ENCODE measurements at regions not wholly inside any gene's neighbourhood (a gene's known extent, or its start where the extent isn't known, plus 50 kb on each side); places are given as distances from the start of the nearest gene placed in this dataset.

DNA sequence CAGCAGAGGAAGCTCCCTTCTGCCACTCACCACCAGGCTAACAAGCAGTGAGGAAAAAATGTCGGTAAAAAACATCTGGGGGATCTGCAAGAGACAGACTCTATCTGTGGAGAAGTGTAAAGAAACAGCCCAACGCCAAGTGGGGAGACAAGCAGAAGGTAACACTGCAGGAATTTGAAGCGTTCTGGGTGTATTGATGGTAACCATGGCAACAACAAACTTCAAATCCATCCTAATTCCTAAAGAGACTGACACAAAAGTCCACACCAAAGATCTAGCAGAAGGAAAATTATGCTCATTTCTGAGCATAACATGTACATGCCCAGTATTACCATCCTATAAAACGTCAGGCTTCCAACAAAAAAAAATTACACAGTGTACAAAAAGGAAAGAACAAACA lies 449.3 kb downstream of the GABRB3 start:
- ChIA-PET CTCF (no interaction called here), POLR2A (no interaction called here)
- no peaks in the 10 kb centered on the region for H3K36me3 ChIP-seq (ENCODE audit: control insufficient read depth in 2 of 2, insufficient read depth in 1 of 2, low read length in 2 of 2)
- no peak overlapping the region for H3K4me3 ChIP-seq (ENCODE audit: low read depth, low read length)
- H3K4me1 ChIP-seq (ENCODE audit: control insufficient read depth, insufficient read depth, low read length) = no peaks in the 10 kb centered on the region
- H3K27ac ChIP-seq (ENCODE audit: extremely low read depth, low read depth, low read length) = no peak overlapping the region
- TF ChIP-seq ZNF747 (tag by site-specific recombination; IDR thresholded peaks at IDR 0.05) (no peak), ZNF670 (tag by site-specific recombination; IDR thresholded peaks at IDR 0.05; ENCODE audit: low read depth) (no peak), ZBTB48 (tag by site-specific recombination; IDR thresholded peaks at IDR 0.05) (no peak), ZNF157 (tag by site-specific recombination; IDR thresholded peaks at IDR 0.05) (no peak), SP2 (tag by site-specific recombination; IDR thresholded peaks at IDR 0.05) (no peak), ZNF792 (tag by site-specific recombination; IDR thresholded peaks at IDR 0.05) (no peak), ZNF23 (tag by site-specific recombination; IDR thresholded peaks at IDR 0.05; ENCODE audit: borderline replicate concordance) (no peak)
- TF ChIP-seq, protein P1, sequence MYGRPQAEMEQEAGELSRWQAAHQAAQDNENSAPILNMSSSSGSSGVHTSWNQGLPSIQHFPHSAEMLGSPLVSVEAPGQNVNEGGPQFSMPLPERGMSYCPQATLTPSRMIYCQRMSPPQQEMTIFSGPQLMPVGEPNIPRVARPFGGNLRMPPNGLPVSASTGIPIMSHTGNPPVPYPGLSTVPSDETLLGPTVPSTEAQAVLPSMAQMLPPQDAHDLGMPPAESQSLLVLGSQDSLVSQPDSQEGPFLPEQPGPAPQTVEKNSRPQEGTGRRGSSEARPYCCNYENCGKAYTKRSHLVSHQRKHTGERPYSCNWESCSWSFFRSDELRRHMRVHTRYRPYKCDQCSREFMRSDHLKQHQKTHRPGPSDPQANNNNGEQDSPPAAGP (tag by site-specific recombination; IDR thresholded peaks at IDR 0.05) = no peak
- TF ChIP-seq, protein P2, sequence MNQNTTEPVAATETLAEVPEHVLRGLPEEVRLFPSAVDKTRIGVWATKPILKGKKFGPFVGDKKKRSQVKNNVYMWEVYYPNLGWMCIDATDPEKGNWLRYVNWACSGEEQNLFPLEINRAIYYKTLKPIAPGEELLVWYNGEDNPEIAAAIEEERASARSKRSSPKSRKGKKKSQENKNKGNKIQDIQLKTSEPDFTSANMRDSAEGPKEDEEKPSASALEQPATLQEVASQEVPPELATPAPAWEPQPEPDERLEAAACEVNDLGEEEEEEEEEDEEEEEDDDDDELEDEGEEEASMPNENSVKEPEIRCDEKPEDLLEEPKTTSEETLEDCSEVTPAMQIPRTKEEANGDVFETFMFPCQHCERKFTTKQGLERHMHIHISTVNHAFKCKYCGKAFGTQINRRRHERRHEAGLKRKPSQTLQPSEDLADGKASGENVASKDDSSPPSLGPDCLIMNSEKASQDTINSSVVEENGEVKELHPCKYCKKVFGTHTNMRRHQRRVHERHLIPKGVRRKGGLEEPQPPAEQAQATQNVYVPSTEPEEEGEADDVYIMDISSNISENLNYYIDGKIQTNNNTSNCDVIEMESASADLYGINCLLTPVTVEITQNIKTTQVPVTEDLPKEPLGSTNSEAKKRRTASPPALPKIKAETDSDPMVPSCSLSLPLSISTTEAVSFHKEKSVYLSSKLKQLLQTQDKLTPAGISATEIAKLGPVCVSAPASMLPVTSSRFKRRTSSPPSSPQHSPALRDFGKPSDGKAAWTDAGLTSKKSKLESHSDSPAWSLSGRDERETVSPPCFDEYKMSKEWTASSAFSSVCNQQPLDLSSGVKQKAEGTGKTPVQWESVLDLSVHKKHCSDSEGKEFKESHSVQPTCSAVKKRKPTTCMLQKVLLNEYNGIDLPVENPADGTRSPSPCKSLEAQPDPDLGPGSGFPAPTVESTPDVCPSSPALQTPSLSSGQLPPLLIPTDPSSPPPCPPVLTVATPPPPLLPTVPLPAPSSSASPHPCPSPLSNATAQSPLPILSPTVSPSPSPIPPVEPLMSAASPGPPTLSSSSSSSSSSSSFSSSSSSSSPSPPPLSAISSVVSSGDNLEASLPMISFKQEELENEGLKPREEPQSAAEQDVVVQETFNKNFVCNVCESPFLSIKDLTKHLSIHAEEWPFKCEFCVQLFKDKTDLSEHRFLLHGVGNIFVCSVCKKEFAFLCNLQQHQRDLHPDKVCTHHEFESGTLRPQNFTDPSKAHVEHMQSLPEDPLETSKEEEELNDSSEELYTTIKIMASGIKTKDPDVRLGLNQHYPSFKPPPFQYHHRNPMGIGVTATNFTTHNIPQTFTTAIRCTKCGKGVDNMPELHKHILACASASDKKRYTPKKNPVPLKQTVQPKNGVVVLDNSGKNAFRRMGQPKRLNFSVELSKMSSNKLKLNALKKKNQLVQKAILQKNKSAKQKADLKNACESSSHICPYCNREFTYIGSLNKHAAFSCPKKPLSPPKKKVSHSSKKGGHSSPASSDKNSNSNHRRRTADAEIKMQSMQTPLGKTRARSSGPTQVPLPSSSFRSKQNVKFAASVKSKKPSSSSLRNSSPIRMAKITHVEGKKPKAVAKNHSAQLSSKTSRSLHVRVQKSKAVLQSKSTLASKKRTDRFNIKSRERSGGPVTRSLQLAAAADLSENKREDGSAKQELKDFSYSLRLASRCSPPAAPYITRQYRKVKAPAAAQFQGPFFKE (tag by site-specific recombination; IDR thresholded peaks at IDR 0.05; ENCODE audit: borderline replicate concordance) = no peak
- no peaks in the 10 kb centered on the region for H3K9me3 ChIP-seq (ENCODE audit: control insufficient read depth, insufficient read depth, low read depth, low read length)

DNA sequence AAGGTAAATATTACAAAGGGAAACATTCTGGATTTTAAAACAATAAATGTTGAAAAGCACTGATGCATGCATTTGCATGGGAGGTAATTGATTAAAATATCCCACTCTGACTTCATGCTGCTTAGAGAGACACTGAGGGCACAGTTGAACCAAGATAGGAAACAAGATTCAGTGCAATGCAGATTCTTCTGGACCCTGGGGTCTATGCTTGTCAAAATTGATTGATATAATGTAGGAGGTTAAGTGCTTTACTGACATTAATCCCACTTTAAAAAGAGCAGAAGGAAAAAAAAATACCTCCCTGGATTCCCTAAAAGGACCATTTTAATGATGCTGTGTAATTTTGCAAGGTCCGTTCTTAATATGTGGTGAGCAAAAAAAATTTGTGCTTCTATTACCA lies 454.2 kb downstream of the GABRB3 start:
- POLR2A ChIA-PET = no interaction called here
- Histone ChIP-seq H3K4me3 (ENCODE audit: low read depth, low read length) (no peak overlapping the region), H3K4me1 (ENCODE audit: control insufficient read depth, insufficient read depth, low read length) (no peaks in the 10 kb centered on the region)

DNA sequence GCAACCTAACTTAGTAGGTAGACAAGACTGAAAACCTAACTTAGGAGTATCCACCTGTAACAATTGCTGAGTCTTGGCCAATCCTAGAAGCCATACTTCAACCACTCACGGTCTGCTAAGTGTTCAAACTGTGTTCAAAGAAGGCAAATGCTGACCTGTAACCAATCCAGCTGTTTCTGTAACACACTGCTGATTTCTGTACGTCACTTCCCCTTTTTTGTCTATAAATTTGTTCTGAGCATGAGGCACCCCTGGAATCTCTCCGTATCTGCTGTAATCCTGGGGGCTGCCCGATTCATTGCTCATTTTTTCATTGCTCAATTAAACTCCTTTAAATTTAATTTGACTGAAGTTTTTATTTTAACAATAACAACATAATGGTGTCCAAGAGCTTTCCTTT lies 451.4 kb upstream of the ATP10A start:
- POLR2A ChIA-PET = no interaction called here
- H3K4me1 ChIP-seq (ENCODE audit: control insufficient read depth, insufficient read depth, low read length) = no peaks in the 10 kb centered on the region

More for the DNA sequence above, 454.2 kb downstream of the GABRB3 start:
- Histone ChIP-seq H3K27ac (ENCODE audit: extremely low read depth, low read depth, low read length) (no peak overlapping the region), H3K9me3 (ENCODE audit: control insufficient read depth, insufficient read depth, low read depth, low read length) (no peaks in the 10 kb centered on the region), H3K36me3 (ENCODE audit: control insufficient read depth in 2 of 2, insufficient read depth in 1 of 2, low read length in 2 of 2) (no peaks in the 10 kb centered on the region)
- CTCF ChIA-PET = no interaction called here
- TF ChIP-seq, protein P3, sequence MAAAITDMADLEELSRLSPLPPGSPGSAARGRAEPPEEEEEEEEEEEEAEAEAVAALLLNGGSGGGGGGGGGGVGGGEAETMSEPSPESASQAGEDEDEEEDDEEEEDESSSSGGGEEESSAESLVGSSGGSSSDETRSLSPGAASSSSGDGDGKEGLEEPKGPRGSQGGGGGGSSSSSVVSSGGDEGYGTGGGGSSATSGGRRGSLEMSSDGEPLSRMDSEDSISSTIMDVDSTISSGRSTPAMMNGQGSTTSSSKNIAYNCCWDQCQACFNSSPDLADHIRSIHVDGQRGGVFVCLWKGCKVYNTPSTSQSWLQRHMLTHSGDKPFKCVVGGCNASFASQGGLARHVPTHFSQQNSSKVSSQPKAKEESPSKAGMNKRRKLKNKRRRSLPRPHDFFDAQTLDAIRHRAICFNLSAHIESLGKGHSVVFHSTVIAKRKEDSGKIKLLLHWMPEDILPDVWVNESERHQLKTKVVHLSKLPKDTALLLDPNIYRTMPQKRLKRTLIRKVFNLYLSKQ (tag by site-specific recombination; IDR thresholded peaks at IDR 0.05; ENCODE audit: borderline replicate concordance) = no peak

More for the DNA sequence above, 451.4 kb upstream of the ATP10A start:
- TF ChIP-seq, protein P4, sequence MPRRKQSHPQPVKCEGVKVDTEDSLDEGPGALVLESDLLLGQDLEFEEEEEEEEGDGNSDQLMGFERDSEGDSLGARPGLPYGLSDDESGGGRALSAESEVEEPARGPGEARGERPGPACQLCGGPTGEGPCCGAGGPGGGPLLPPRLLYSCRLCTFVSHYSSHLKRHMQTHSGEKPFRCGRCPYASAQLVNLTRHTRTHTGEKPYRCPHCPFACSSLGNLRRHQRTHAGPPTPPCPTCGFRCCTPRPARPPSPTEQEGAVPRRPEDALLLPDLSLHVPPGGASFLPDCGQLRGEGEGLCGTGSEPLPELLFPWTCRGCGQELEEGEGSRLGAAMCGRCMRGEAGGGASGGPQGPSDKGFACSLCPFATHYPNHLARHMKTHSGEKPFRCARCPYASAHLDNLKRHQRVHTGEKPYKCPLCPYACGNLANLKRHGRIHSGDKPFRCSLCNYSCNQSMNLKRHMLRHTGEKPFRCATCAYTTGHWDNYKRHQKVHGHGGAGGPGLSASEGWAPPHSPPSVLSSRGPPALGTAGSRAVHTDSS (tag by site-specific recombination; IDR thresholded peaks at IDR 0.05) = no peak
- TF ChIP-seq ZNF791 (tag by site-specific recombination; IDR thresholded peaks at IDR 0.05) (no peak), ZNF354C (tag by site-specific recombination; IDR thresholded peaks at IDR 0.05; ENCODE audit: borderline replicate concordance, low read depth) (no peak), ZNF24 (tag by site-specific recombination; IDR thresholded peaks at IDR 0.05) (no peak), ZNF830 (tag by site-specific recombination; IDR thresholded peaks at IDR 0.05; ENCODE audit: low read depth) (no peak), ZFHX2 (tag by site-specific recombination; conservative IDR thresholded peaks at IDR 0.05) (no peak)
- TF ChIP-seq, protein P5, sequence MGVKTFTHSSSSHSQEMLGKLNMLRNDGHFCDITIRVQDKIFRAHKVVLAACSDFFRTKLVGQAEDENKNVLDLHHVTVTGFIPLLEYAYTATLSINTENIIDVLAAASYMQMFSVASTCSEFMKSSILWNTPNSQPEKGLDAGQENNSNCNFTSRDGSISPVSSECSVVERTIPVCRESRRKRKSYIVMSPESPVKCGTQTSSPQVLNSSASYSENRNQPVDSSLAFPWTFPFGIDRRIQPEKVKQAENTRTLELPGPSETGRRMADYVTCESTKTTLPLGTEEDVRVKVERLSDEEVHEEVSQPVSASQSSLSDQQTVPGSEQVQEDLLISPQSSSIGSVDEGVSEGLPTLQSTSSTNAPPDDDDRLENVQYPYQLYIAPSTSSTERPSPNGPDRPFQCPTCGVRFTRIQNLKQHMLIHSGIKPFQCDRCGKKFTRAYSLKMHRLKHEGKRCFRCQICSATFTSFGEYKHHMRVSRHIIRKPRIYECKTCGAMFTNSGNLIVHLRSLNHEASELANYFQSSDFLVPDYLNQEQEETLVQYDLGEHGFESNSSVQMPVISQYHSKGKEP (tag by site-specific recombination; IDR thresholded peaks at IDR 0.05) = no peak
- TF ChIP-seq, protein P6, sequence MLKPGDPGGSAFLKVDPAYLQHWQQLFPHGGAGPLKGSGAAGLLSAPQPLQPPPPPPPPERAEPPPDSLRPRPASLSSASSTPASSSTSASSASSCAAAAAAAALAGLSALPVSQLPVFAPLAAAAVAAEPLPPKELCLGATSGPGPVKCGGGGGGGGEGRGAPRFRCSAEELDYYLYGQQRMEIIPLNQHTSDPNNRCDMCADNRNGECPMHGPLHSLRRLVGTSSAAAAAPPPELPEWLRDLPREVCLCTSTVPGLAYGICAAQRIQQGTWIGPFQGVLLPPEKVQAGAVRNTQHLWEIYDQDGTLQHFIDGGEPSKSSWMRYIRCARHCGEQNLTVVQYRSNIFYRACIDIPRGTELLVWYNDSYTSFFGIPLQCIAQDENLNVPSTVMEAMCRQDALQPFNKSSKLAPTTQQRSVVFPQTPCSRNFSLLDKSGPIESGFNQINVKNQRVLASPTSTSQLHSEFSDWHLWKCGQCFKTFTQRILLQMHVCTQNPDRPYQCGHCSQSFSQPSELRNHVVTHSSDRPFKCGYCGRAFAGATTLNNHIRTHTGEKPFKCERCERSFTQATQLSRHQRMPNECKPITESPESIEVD (tag by site-specific recombination; IDR thresholded peaks at IDR 0.05) = no peak
- Histone ChIP-seq H3K9me3 (ENCODE audit: control insufficient read depth, insufficient read depth, low read depth, low read length) (no peaks in the 10 kb centered on the region), H3K36me3 (ENCODE audit: control insufficient read depth in 2 of 2, insufficient read depth in 1 of 2, low read length in 2 of 2) (no peaks in the 10 kb centered on the region), H3K27ac (ENCODE audit: extremely low read depth, low read depth, low read length) (no peak overlapping the region), H3K4me3 (ENCODE audit: low read depth, low read length) (no peak overlapping the region)
- CTCF ChIA-PET = no interaction called here

Measured in HEK293 (cell line).